ENCODE measurements at regions not wholly inside any gene's neighbourhood (a gene's known extent, or its start where the extent isn't known, plus 50 kb on each side); places are given as distances from the start of the nearest gene placed in this dataset.

DNA sequence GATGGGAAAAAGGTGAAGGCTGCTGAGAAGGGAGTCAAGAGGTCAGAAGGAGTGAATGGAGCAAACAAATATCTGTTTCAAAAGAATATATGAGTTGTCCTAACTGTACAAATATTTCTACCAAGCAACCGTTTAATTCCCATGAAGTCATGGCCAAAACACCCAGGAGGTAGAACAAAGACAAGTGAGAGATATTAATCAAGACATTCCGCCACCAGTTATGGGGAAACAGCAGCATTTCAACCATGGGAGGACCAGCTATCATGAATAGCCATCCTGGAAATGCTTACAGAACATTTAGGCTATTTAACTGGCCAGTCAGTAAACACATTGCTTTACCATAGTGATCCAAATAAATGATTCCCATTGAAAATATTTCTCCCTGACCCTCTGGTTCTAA, 396.3 kb downstream of the IRS1 start (continued):
- TF ChIP-seq NFE2L2 (conservative IDR thresholded peaks at IDR 0.05; ENCODE audit: low read length) (no peak), BHLHE40 (IDR thresholded peaks at IDR 0.05; ENCODE audit: low read depth, low read length) (no peak), RFX5 (IDR thresholded peaks at IDR 0.05) (no peak), RARB (CRISPR knock-in tag; IDR thresholded peaks at IDR 0.05) (peak; percentile 90), HOXB5 (CRISPR knock-in tag; IDR thresholded peaks at IDR 0.05) (peak; percentile 97)

DNA sequence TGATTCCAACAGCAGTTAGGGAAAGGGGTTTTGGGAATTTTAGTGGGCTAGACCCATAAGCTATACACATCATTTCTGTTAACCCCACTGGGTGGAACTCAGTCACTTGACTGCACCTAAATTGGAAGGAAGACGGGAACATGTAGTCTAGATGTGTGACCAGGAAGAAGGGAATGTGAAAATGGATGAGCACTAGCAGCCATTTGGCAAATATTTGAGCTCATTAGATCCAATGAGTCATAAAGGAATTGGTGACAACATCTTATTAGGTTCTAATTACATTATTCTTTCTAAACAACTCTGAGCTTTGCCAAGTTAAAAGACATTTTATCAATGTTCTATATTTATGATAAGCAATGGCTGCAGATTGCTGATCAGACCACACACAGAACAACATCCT, 400.6 kb downstream of the IRS1 start:
- WGBS (ENCODE audit: missing lambda C conversion rate), result 82% methylated on average over 1 of the region's 1 CpG
- no peak for FAIRE-seq
- POLR2A ChIA-PET, result no interaction called here
- no peak for ATAC-seq
- Histone ChIP-seq H3K4me3 (no peak overlapping the region), H3K27ac (peak overlapping the region in 1 of 2 experiments; percentile 47; a peak in 2 of 6 replicates), H3K4me1 (peaks cover 12% of the 10 kb centered on the region), H3K9me3 (peaks cover 20% of the 10 kb centered on the region), H3K4me2 (no peak overlapping the region)
- no peak for DNase-seq (ENCODE audit: low read depth in 1 of 2, low spot score in 1 of 2)
- TF ChIP-seq, protein P1, sequence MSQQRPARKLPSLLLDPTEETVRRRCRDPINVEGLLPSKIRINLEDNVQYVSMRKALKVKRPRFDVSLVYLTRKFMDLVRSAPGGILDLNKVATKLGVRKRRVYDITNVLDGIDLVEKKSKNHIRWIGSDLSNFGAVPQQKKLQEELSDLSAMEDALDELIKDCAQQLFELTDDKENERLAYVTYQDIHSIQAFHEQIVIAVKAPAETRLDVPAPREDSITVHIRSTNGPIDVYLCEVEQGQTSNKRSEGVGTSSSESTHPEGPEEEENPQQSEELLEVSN (IDR thresholded peaks at IDR 0.05; ENCODE audit: borderline replicate concordance, low read depth), result no peak
- no peak for TF ChIP-seq HOXA7 (CRISPR knock-in tag; IDR thresholded peaks at IDR 0.05)
- TF ChIP-seq FOSL2 (IDR thresholded peaks at IDR 0.05), result no peak
- 0 out of 2 replicates have a peak, but pooled peaks have one; percentile 14 for TF ChIP-seq FOSL2 (CRISPR knock-in tag; IDR thresholded peaks at IDR 0.05)
- CTCF ChIA-PET, result interaction anchor here (0.9 to 1.0 kb wide), 2 partner anchors 254 to 403 kb away, joined by 3 read pairs; no protein-coding TSS in a partner anchor

DNA sequence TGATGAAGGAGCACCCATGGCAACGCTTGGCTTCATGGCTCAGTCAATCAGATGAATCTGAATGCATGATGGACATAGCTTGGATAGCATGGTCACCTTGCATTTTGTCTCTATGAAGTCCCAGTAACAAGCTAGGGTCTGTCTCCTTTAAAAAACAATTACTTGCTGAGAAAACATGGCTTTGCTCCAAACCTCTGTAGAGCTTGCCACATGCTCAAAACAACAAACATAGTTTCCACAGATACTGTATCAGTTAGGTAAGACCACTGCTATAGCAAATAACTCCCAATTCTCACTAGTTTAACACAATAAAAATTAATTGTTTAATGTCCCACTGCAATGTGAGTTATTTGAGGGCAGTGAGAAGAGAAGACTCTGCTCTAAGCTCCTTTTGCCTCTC, 401.0 kb downstream of the IRS1 start:
- FAIRE-seq (no peak), ATAC-seq (no peak), DNase-seq (ENCODE audit: low read depth in 1 of 2, low spot score in 1 of 2) (no peak)
- H3K4me2 ChIP-seq, result no peak overlapping the region
- H3K4me1 ChIP-seq, result peaks cover 8% of the 10 kb centered on the region
- no peak overlapping the region for H3K4me3 ChIP-seq
- TF ChIP-seq, protein P2, sequence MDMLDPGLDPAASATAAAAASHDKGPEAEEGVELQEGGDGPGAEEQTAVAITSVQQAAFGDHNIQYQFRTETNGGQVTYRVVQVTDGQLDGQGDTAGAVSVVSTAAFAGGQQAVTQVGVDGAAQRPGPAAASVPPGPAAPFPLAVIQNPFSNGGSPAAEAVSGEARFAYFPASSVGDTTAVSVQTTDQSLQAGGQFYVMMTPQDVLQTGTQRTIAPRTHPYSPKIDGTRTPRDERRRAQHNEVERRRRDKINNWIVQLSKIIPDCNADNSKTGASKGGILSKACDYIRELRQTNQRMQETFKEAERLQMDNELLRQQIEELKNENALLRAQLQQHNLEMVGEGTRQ (IDR thresholded peaks at IDR 0.05), result no peak
- TF ChIP-seq HEYL (CRISPR knock-in tag; IDR thresholded peaks at IDR 0.05), result no peak
- TF ChIP-seq, protein P3, sequence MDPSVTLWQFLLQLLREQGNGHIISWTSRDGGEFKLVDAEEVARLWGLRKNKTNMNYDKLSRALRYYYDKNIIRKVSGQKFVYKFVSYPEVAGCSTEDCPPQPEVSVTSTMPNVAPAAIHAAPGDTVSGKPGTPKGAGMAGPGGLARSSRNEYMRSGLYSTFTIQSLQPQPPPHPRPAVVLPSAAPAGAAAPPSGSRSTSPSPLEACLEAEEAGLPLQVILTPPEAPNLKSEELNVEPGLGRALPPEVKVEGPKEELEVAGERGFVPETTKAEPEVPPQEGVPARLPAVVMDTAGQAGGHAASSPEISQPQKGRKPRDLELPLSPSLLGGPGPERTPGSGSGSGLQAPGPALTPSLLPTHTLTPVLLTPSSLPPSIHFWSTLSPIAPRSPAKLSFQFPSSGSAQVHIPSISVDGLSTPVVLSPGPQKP (IDR thresholded peaks at IDR 0.05; ENCODE audit: low read depth, low read length), result no peak
- TF ChIP-seq, protein P4, sequence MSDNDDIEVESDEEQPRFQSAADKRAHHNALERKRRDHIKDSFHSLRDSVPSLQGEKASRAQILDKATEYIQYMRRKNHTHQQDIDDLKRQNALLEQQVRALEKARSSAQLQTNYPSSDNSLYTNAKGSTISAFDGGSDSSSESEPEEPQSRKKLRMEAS (IDR thresholded peaks at IDR 0.05), result no peak
- TF ChIP-seq, protein P5, sequence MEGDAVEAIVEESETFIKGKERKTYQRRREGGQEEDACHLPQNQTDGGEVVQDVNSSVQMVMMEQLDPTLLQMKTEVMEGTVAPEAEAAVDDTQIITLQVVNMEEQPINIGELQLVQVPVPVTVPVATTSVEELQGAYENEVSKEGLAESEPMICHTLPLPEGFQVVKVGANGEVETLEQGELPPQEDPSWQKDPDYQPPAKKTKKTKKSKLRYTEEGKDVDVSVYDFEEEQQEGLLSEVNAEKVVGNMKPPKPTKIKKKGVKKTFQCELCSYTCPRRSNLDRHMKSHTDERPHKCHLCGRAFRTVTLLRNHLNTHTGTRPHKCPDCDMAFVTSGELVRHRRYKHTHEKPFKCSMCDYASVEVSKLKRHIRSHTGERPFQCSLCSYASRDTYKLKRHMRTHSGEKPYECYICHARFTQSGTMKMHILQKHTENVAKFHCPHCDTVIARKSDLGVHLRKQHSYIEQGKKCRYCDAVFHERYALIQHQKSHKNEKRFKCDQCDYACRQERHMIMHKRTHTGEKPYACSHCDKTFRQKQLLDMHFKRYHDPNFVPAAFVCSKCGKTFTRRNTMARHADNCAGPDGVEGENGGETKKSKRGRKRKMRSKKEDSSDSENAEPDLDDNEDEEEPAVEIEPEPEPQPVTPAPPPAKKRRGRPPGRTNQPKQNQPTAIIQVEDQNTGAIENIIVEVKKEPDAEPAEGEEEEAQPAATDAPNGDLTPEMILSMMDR (IDR thresholded peaks at IDR 0.05), result no peak
- no peak for TF ChIP-seq MAFK (IDR thresholded peaks at IDR 0.05; ENCODE audit: partially characterized antibody)
- no peak for TF ChIP-seq RFX5 (IDR thresholded peaks at IDR 0.05)
- no peak for TF ChIP-seq ESRRA (IDR thresholded peaks at IDR 0.05; ENCODE audit: borderline replicate concordance, low read length)
- TF ChIP-seq EHMT2 (IDR thresholded peaks at IDR 0.05; ENCODE audit: low read depth), result no peak
- TF ChIP-seq HOXB13 (CRISPR knock-in tag; IDR thresholded peaks at IDR 0.05; ENCODE audit: low read depth), result no peak
- no peak for TF ChIP-seq RCOR1 (IDR thresholded peaks at IDR 0.05; ENCODE audit: low read depth, low read length)
- no peak for TF ChIP-seq CHD4 (IDR thresholded peaks at IDR 0.05; ENCODE audit: borderline replicate concordance)
- no peak for TF ChIP-seq MAZ (IDR thresholded peaks at IDR 0.05; ENCODE audit: borderline replicate concordance, low read depth, low read length)
- TF ChIP-seq SREBF2 (IDR thresholded peaks at IDR 0.05), result no peak
- no peak for TF ChIP-seq BHLHE40 (IDR thresholded peaks at IDR 0.05; ENCODE audit: low read depth, low read length)
- no peak for TF ChIP-seq PHF8 (IDR thresholded peaks at IDR 0.05; ENCODE audit: borderline replicate concordance, low read depth)
- TF ChIP-seq GATA3 (IDR thresholded peaks at IDR 0.05; ENCODE audit: borderline replicate concordance), result no peak
- ChIA-PET POLR2A (no interaction called here), CTCF (interaction anchor here (1.0 kb wide), 1 partner anchor 403 kb away, joined by 3 read pairs; no protein-coding TSS in a partner anchor)
- peaks cover 20% of the 10 kb centered on the region for H3K9me3 ChIP-seq
- H3K27ac ChIP-seq, result peak overlapping the region in 1 of 2 experiments; percentile 47; a peak in 2 of 6 replicates
- WGBS (ENCODE audit: missing lambda C conversion rate), result 81% methylated on average over 1 of the region's 1 CpG

Measured in A549 (cell line).